ENCODE measurements at regions not wholly inside any gene's neighbourhood (a gene's known extent, or its start where the extent isn't known, plus 50 kb on each side); places are given as distances from the start of the nearest gene placed in this dataset.

GRCh38 chr1:207963427-207964194 is 52.7 kb upstream of the CD34 start (continued):
- TF ChIP-seq ZNF572 (CRISPR knock-in tag; IDR thresholded peaks at IDR 0.05) (no peak), CBFB (CRISPR knock-in tag; IDR thresholded peaks at IDR 0.05) (peak; percentile 49; the same call in 1 of the 2 replicates), ZNF256 (CRISPR knock-in tag; conservative IDR thresholded peaks at IDR 0.05) (no peak), SP140L (CRISPR knock-in tag; IDR thresholded peaks at IDR 0.05; ENCODE audit: borderline replicate concordance) (no peak), ZNF546 (CRISPR knock-in tag; conservative IDR thresholded peaks at IDR 0.05) (peak; percentile 64; the same call in 1 of the 2 replicates), POGZ (CRISPR knock-in tag; IDR thresholded peaks at IDR 0.05) (peak; percentile 75), ZFYVE20 (CRISPR knock-in tag; IDR thresholded peaks at IDR 0.05; ENCODE audit: borderline replicate concordance, low read depth) (no peak), PAXIP1 (CRISPR knock-in tag; conservative IDR thresholded peaks at IDR 0.05) (peak; percentile 60), ZNF746 (CRISPR knock-in tag; IDR thresholded peaks at IDR 0.05) (peak; percentile 99), ZNF674 (CRISPR knock-in tag; IDR thresholded peaks at IDR 0.05; ENCODE audit: low read depth) (0 out of 2 replicates have a peak, but pooled peaks have one; percentile 26), FOXA1 (IDR thresholded peaks at IDR 0.05) (no peak), FOXA1 (CRISPR knock-in tag; IDR thresholded peaks at IDR 0.05) (peak; percentile 92), ZNF878 (CRISPR knock-in tag; IDR thresholded peaks at IDR 0.05) (peak; percentile 72; the same call in 1 of the 2 replicates), FOXO4 (CRISPR knock-in tag; conservative IDR thresholded peaks at IDR 0.05) (no peak), HNRNPL (IDR thresholded peaks at IDR 0.05; ENCODE audit: low read depth, low read length) (peak; percentile 63; the same call in 1 of the 2 replicates), RBAK (CRISPR knock-in tag; IDR thresholded peaks at IDR 0.05) (no peak), SOX5 (CRISPR knock-in tag; IDR thresholded peaks at IDR 0.05; ENCODE audit: borderline replicate concordance) (peak; percentile 90), CBX1 (IDR thresholded peaks at IDR 0.05; ENCODE audit: low read depth) (peak; percentile 24), POLR2AphosphoS5 (IDR thresholded peaks at IDR 0.05; ENCODE audit: low read depth, low read length) (peak; percentile 59), PRDM15 (CRISPR knock-in tag; IDR thresholded peaks at IDR 0.05) (no peak), BCL3 (CRISPR knock-in tag; IDR thresholded peaks at IDR 0.05) (peak; percentile 81; the same call in 1 of the 2 replicates)
